Occipital lobe (tissue), 1 donor: ENCODE measurements at regions not wholly inside any gene's neighbourhood (a gene's known extent, or its start where the extent isn't known, plus 50 kb on each side); places are given as distances from the start of the nearest gene placed in this dataset.

Experiments
- DNase-seq: peaks from one replicate; lab custom pipeline; 2025; lab: John Stamatoyannopoulos, UW

- DNase-seq: no peak
Measured at GRCh38 chr13:77480066-77480465, 55.4 kb upstream of the SCEL start.

GRCh38 chr13:77479326-77479725 lies 56.2 kb upstream of the SCEL start:
- no peak for DNase-seq

GRCh38 chr13:77477299-77477848 lies 58.1 kb upstream of the SCEL start:
- no peak for DNase-seq

DNA sequence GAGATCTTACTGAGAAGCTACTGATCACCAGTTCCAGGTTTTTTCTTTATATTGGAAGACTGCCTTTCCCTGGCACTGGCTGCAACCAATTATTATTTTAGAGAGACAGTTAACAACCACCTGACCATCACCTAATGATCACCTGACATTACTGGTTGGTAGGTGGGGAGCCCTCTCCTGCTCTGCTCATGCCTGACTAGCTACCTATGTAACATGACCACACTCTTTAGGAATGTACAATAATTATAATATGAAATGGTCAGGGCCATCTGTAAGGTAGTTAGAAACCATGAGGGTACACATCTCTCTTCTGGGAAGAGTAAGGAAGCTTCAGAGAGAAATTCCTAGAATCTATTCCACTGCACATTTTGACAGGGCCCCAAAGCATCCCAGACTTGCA lies 59.0 kb upstream of the SCEL start:
- DNase-seq: no peak

GRCh38 chr13:77475345-77476084 lies 60.0 kb upstream of the SCEL start:
- DNase-seq: no peak

DNA sequence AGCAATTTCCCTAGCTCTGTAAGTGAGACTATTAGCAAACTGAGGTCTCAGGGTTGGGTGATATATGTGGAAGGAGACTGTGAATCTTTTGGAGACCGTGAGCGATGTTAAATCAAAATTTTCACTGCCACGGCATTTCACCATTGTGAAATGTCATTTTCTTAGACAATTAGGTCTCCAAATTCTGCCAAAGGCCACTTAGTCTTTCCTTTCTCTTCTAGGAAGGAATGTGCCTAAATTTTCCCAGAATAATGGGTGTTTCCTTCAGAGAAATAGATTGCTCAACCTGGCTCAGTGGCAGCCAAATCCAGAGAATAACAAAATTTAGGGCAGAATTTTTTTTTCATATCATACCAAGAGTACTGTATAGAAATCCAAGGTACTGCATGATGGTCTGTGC lies 64.5 kb upstream of the SCEL start:
- DNase-seq: no peak

- DNase-seq: no peak
Measured at GRCh38 chr13:77466753-77467422, 68.6 kb upstream of the SCEL start.

DNA sequence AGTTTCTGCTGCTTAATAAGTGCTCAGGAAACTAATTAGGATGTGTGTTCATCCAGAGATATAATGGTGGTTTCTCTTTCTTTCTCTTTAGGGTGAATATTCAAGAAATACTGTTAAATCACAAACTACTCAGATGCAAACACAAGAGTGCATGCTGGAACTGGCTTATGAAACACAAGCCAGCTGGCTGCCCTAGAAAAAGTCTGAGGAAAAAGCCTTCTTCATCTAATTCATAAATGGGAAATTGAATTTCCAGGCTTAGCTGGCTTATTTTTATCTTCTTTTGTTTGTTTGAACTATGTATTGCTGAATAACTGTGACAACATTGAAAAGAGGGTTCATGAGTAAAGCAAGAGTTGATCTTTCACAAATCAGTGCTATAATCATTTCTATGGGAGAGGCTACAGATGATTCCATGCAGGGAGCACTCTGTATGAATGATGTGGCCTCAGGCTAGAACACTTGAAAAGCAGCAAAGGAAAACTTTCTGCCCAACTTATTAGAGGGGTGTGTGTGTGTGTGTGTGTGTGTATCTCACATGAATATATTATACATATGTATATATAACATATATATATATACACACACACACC lies 69.8 kb upstream of the SCEL start:
- no peak for DNase-seq

GRCh38 chr13:77460195-77460594 lies 75.3 kb upstream of the SCEL start:
- no peak for DNase-seq

DNA sequence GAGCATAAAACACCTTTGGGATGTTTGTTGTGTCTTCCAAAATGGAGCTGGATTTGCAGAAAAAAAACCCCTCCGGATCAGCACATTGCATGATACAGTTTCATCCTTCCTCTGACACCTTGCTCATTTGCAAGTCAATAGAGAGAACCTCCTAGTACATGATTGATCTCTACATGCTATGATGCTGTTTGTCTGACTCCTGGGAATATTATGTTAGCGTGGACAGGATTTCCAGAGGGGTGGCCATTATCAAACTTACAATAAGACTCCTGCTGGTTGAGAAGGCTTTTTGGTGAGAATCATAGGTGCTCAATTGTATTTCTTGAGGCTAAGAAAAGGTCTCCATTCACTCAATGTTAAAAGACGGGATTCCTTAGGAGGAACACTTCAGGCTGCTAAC lies 75.9 kb upstream of the SCEL start:
- DNase-seq: no peak

GRCh38 chr13:77458736-77459135 lies 76.8 kb upstream of the SCEL start:
- no peak for DNase-seq

DNA sequence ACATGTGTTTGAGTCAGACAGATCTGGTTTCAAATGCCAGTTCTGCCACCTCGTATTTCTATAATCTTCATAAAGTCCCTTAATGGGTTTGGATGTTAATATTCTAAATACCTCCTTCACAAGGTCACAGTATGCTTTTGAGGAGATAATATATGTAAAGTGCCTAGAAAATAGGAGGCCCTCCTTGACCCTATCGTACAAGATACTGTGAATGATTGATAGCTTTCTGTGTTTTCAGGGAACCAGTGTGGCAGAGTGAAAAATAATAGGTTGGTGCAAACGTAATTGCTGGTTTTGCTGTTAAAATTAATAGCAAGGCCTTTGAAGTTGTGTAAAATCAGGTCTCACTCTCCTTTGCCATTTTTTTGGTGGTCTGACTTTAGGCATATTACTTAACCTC lies 77.5 kb upstream of the SCEL start:
- DNase-seq: no peak

GRCh38 chr13:77456271-77456670 lies 79.2 kb upstream of the SCEL start:
- no peak for DNase-seq

GRCh38 chr13:77449265-77449664 lies 86.2 kb upstream of the SCEL start:
- DNase-seq: no peak

GRCh38 chr13:77448689-77449088 lies 86.8 kb upstream of the SCEL start:
- no peak for DNase-seq

- no peak for DNase-seq
Measured at GRCh38 chr13:77443511-77443910, 92.0 kb upstream of the SCEL start.

DNA sequence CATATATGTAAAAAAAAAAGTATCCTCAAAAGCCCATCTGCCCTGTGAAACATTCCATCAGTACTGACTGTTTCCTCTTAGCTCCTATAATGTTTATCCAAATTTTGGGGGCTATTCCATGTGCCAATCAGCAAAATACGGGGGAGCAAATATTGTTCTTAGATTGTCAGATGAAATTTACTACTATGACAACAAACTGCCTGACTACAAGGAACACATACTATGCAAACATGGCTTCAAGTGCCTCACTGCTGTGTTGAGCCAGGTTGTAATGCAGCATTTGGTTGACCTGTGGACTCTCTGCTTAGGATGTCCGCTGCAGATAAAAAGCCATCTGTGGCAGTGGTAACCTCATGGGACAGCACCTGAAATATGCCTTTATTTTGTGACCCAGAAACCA lies 98.2 kb upstream of the SCEL start:
- DNase-seq: no peak

DNA sequence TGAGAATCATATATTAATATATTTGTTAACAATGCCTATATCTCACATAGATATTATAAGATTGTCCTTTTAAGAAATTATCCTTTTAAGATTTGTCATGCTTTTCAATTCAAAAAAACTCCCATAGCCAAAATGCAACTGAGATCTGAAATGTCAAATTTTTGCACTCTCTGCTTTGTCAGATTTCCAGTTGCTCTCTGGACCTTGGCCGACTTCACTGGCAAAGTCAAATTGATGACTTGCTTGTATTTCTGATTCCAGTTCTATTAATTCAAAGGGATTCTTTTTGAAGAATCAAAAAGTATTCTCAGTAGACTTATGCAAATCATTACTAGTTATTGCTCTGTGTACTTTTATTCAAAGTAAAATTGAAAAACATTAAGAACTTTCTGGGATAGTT lies 101.2 kb upstream of the SCEL start:
- DNase-seq: no peak

DNA sequence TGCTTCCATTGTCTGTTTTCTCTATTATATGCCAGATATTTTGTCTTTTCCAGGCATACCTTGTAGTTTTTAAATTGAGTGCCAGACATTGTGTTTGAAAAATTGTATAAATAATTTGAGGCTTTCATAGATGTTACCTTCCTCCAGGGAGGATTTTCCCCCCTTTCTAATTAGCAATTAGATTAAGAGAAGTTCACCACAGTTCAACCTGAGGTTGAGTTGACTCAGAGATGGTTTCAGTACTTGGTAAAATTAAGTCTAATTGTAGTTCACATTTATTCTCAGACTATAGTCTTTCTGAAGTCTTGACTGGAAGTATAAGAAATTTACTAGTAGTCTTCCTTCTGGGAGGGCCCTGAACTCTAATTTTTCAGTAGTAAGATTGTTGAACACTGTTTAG lies 104.1 kb upstream of the SCEL start:
- DNase-seq: no peak

DNA sequence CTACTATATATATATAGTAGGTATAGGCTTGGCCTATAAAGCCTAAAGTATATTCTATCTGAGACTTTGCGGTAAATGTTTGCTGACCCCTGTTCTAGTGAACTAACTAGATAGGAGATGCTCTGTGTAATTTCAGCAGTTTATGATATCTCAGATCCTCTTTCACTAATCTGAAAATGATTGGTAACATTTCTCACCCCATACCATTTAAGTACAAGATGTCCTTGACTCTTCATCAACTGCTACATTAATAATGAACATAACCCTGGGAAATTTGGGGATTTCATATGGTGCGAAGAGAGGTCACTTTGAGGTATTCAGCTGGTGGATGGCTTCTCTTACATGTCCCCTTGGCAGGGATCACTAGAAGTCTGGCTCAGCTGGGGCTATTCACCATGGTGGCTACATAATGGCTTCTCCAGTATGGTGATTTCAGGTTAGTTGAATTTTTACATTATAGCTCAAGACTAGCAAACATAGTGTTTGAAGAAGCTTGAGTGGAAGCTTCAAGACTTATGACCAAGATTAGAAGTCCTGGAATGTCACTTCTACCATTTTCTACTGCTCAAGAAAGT lies 103.6 kb upstream of the MYCBP2 start:
- no peak for DNase-seq

DNA sequence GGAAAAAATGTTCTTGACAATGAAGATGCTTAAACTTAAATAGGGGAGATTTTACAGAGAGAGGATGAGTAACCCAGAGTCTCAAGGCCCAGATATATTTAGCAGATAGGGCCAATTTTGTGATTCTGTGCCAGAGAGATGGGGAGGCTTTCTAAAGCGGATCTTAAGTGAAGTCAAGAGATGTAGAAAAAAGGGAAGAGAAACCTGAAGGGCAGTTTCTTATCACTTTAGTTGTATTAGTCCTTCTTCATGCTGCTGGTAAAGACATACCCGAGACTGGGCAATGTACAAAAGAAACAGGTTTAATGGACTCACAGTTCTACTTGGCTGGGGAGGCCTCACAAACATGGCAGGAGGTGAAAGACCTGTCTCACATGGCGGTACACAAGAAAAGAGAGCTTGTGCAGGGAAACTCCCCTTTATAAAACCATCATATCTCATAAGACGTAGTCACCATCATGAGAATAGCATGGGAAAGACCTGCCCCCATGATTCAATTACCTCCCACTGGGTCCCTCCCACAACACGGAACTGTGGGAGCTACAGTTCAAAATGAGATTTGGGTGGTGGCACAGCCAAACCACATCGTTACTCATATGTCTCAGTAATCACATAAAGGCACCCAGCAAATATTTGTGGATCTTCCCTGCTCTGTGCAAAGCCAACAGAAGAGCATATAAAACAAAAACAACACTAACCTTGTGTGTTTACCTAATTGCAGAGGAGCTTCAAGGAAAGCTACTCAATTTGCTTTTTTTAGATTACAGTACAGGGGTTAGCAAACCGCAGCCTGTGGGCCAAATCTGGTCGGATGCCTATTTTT lies 102.6 kb upstream of the MYCBP2 start:
- no peak for DNase-seq

- DNase-seq: no peak
Measured at GRCh38 chr13:77425705-77426104, 98.8 kb upstream of the MYCBP2 start.
